CD4-positive, CD25-positive, alpha-beta regulatory T cell (primary cell): ENCODE measurements at regions not wholly inside any gene's neighbourhood (a gene's known extent, or its start where the extent isn't known, plus 50 kb on each side); places are given as distances from the start of the nearest gene placed in this dataset.

Experiments
- ATAC-seq, 2 donors: fragments of 150-1000 bp; cut with Tn5 transposase; one replicate each; pipeline ENCODE4 v1.10.0; 2021; ENCODE audit warnings: low read depth in 2 of 2, moderate number of reproducible peaks in 2 of 2, moderate library complexity in 1 of 2
- DNase-seq, 3 donors: peaks; one replicate each; pipeline versions ENCODE4 v3.0.0 to v3.0.0-alpha.2; 2012 to 2022; ENCODE audit warnings: mixed read lengths in 1 of 3
- H3K27ac ChIP-seq: one replicate; pipeline ENCODE4 v1.7.0; 2013; ENCODE audit warnings: mild to moderate bottlenecking, low read length; ENCODE audit not compliant: insufficient read depth, poor library complexity, severe bottlenecking
- H3K27me3 ChIP-seq: one replicate; pipeline ENCODE4 v1.7.0; 2013; ENCODE audit warnings: low read length; ENCODE audit not compliant: control insufficient read depth, insufficient read depth
- H3K36me3 ChIP-seq: one replicate; pipeline ENCODE4 v1.7.0; 2013; ENCODE audit warnings: mild to moderate bottlenecking, low read length, moderate library complexity; ENCODE audit not compliant: control insufficient read depth, insufficient read depth
- H3K4me1 ChIP-seq: 2 replicates; pipeline ENCODE4 v1.7.0; 2013; ENCODE audit warnings: mild to moderate bottlenecking, low read length; ENCODE audit not compliant: insufficient read depth, control insufficient read depth, poor library complexity, severe bottlenecking
- H3K4me3 ChIP-seq: one replicate; pipeline ENCODE4 v1.7.0; 2013; ENCODE audit warnings: low read depth, mild to moderate bottlenecking, low read length, moderate library complexity
- H3K9me3 ChIP-seq, 2 experiments: 1 replicate in 1 of 2; 2 replicates in 1 of 2; pipeline ENCODE4 v1.7.0; 2013; ENCODE audit warnings: low read length in 2 of 2, mild to moderate bottlenecking in 1 of 2, moderate library complexity in 1 of 2; ENCODE audit not compliant: control insufficient read depth in 2 of 2
- H3K27ac Mint-ChIP-seq, 3 donors: one replicate each; pipeline ENCODE4 v1.8.0; 2020 to 2022; ENCODE audit warnings: mild to moderate bottlenecking in 3 of 3, mixed read lengths in 3 of 3, moderate library complexity in 2 of 3
- H3K27me3 Mint-ChIP-seq: one replicate; pipeline ENCODE4 v1.8.0; 2022; ENCODE audit warnings: mild to moderate bottlenecking, mixed read lengths
- H3K36me3 Mint-ChIP-seq: one replicate; pipeline ENCODE4 v1.8.0; 2020; ENCODE audit warnings: mixed read lengths
- H3K4me1 Mint-ChIP-seq, 4 donors: one replicate each; pipeline ENCODE4 v1.8.0; 2020 to 2022; ENCODE audit warnings: mixed read lengths in 4 of 4, mild to moderate bottlenecking in 1 of 4
- H3K4me3 Mint-ChIP-seq, 4 donors: one replicate each; pipeline ENCODE4 v1.8.0; 2020 to 2022; ENCODE audit warnings: mild to moderate bottlenecking in 4 of 4, mixed read lengths in 4 of 4, moderate library complexity in 3 of 4
- H3K9me3 Mint-ChIP-seq, 7 donors: one replicate each; pipeline ENCODE4 v1.8.0; 2020 to 2022; ENCODE audit warnings: mixed read lengths in 7 of 7, mild to moderate bottlenecking in 3 of 7, moderate library complexity in 2 of 7

GRCh38 chr7:25279705-25280104 lies 51.4 kb upstream of the NPVF start:
- Histone ChIP-seq H3K27me3 (peaks cover 5% of the 10 kb centered on the region), H3K9me3 (no peaks in the 10 kb centered on the region), H3K27ac (no peak overlapping the region), H3K4me1 (no peaks in the 10 kb centered on the region), H3K36me3 (no peaks in the 10 kb centered on the region), H3K4me3 (no peak overlapping the region)
- no peak overlapping the region for H3K27ac Mint-ChIP-seq
- H3K36me3 Mint-ChIP-seq: no peaks in the 10 kb centered on the region
- DNase-seq (no peak), ATAC-seq (no peak)
- peaks cover 0 to 4% (median 0%) of the 10 kb centered on the region in 7 donors for H3K9me3 Mint-ChIP-seq
- H3K27me3 Mint-ChIP-seq: peaks cover 37% of the 10 kb centered on the region
- H3K4me3 Mint-ChIP-seq: no peak overlapping the region
- no peaks in the 10 kb centered on the region for H3K4me1 Mint-ChIP-seq

- peaks cover 38% of the 10 kb centered on the region for H3K27me3 Mint-ChIP-seq
- no peak overlapping the region for H3K4me3 Mint-ChIP-seq
Observed at GRCh38 chr7:25280181-25280580, 51.9 kb upstream of the NPVF start.

GRCh38 chr7:25282194-25282593 lies 53.9 kb upstream of the NPVF start:
- H3K4me3 Mint-ChIP-seq: no peak overlapping the region
- no peaks in the 10 kb centered on the region for H3K36me3 Mint-ChIP-seq
- ATAC-seq: no peak

More at GRCh38 chr7:25280181-25280580, 51.9 kb upstream of the NPVF start:
- H3K9me3 ChIP-seq: no peaks in the 10 kb centered on the region
- no peaks in the 10 kb centered on the region for H3K36me3 ChIP-seq
- ATAC-seq: no peak
- no peak overlapping the region for H3K27ac Mint-ChIP-seq
- H3K4me1 ChIP-seq: no peaks in the 10 kb centered on the region
- no peak for DNase-seq
- H3K4me3 ChIP-seq: no peak overlapping the region
- H3K27me3 ChIP-seq: peaks cover 5% of the 10 kb centered on the region
- H3K27ac ChIP-seq: no peak overlapping the region
- peaks cover 0 to 4% (median 0%) of the 10 kb centered on the region in 7 donors for H3K9me3 Mint-ChIP-seq
- H3K4me1 Mint-ChIP-seq: no peaks in the 10 kb centered on the region
- no peaks in the 10 kb centered on the region for H3K36me3 Mint-ChIP-seq

GRCh38 chr7:25286756-25287155 lies 58.5 kb upstream of the NPVF start:
- no peak overlapping the region for H3K27ac Mint-ChIP-seq
- Histone ChIP-seq H3K27ac (no peak overlapping the region), H3K9me3 (no peaks in the 10 kb centered on the region), H3K4me3 (no peak overlapping the region), H3K4me1 (no peaks in the 10 kb centered on the region), H3K27me3 (peaks cover 6% of the 10 kb centered on the region), H3K36me3 (no peaks in the 10 kb centered on the region)
- no peak overlapping the region for H3K4me3 Mint-ChIP-seq
- ATAC-seq (no peak), DNase-seq (no peak)
- no peaks in the 10 kb centered on the region for H3K4me1 Mint-ChIP-seq
- no peaks in the 10 kb centered on the region for H3K36me3 Mint-ChIP-seq
- H3K27me3 Mint-ChIP-seq: peaks cover 24% of the 10 kb centered on the region
- H3K9me3 Mint-ChIP-seq: no peaks in the 10 kb centered on the region

More at GRCh38 chr7:25282194-25282593, 53.9 kb upstream of the NPVF start:
- H3K4me1 Mint-ChIP-seq: no peaks in the 10 kb centered on the region
- no peaks in the 10 kb centered on the region for H3K4me1 ChIP-seq
- no peaks in the 10 kb centered on the region for H3K9me3 ChIP-seq
- DNase-seq: no peak
- H3K27ac ChIP-seq: no peak overlapping the region
- H3K27me3 ChIP-seq: peaks cover 4% of the 10 kb centered on the region
- H3K27ac Mint-ChIP-seq: no peak overlapping the region
- H3K4me3 ChIP-seq: no peak overlapping the region
- H3K9me3 Mint-ChIP-seq: peaks cover 0 to 4% (median 0%) of the 10 kb centered on the region in 7 donors
- H3K27me3 Mint-ChIP-seq: peaks cover 34% of the 10 kb centered on the region
- no peaks in the 10 kb centered on the region for H3K36me3 ChIP-seq

- peaks cover 24% of the 10 kb centered on the region for H3K27me3 Mint-ChIP-seq
- ATAC-seq (no peak), DNase-seq (no peak)
- H3K9me3 ChIP-seq: no peaks in the 10 kb centered on the region
- H3K4me1 Mint-ChIP-seq: no peaks in the 10 kb centered on the region
- no peak overlapping the region for H3K27ac ChIP-seq
- H3K4me1 ChIP-seq: no peaks in the 10 kb centered on the region
- H3K36me3 ChIP-seq: no peaks in the 10 kb centered on the region
- no peaks in the 10 kb centered on the region for H3K9me3 Mint-ChIP-seq
- H3K4me3 ChIP-seq: no peak overlapping the region
- no peak overlapping the region for H3K4me3 Mint-ChIP-seq
- H3K36me3 Mint-ChIP-seq: no peaks in the 10 kb centered on the region
- H3K27ac Mint-ChIP-seq: no peak overlapping the region
- peaks cover 6% of the 10 kb centered on the region for H3K27me3 ChIP-seq
Observed at GRCh38 chr7:25287291-25287690, 59.0 kb upstream of the NPVF start.

GRCh38 chr7:25288556-25289307 lies 60.4 kb upstream of the NPVF start:
- DNase-seq (no peak), ATAC-seq (no peak)
- H3K36me3 Mint-ChIP-seq: no peaks in the 10 kb centered on the region
- Histone ChIP-seq H3K36me3 (no peaks in the 10 kb centered on the region), H3K27ac (no peak overlapping the region), H3K4me3 (no peak overlapping the region), H3K4me1 (no peaks in the 10 kb centered on the region), H3K9me3 (no peaks in the 10 kb centered on the region), H3K27me3 (peaks cover 6% of the 10 kb centered on the region)
- H3K4me1 Mint-ChIP-seq: no peaks in the 10 kb centered on the region
- no peaks in the 10 kb centered on the region for H3K9me3 Mint-ChIP-seq
- H3K4me3 Mint-ChIP-seq: no peak overlapping the region
- H3K27ac Mint-ChIP-seq: peak overlapping the region in 1 of 3 donors; percentile 32
- peaks cover 14% of the 10 kb centered on the region for H3K27me3 Mint-ChIP-seq

GRCh38 chr7:25289518-25289917 lies 61.2 kb upstream of the NPVF start:
- Mint-ChIP-seq H3K4me3 (no peak overlapping the region), H3K27ac (no peak overlapping the region), H3K9me3 (no peaks in the 10 kb centered on the region), H3K27me3 (peaks cover 9% of the 10 kb centered on the region), H3K36me3 (no peaks in the 10 kb centered on the region), H3K4me1 (no peaks in the 10 kb centered on the region)
- peaks cover 6% of the 10 kb centered on the region for H3K27me3 ChIP-seq
- ATAC-seq (no peak), DNase-seq (no peak)
- no peak overlapping the region for H3K4me3 ChIP-seq
- H3K4me1 ChIP-seq: no peaks in the 10 kb centered on the region
- no peak overlapping the region for H3K27ac ChIP-seq
- H3K36me3 ChIP-seq: no peaks in the 10 kb centered on the region
- H3K9me3 ChIP-seq: no peaks in the 10 kb centered on the region

GRCh38 chr7:25294624-25295023 lies 66.3 kb upstream of the NPVF start:
- no peak overlapping the region for H3K27ac Mint-ChIP-seq
- no peak for ATAC-seq
- Histone ChIP-seq H3K27me3 (peaks cover 4% of the 10 kb centered on the region), H3K4me1 (no peaks in the 10 kb centered on the region), H3K36me3 (no peaks in the 10 kb centered on the region), H3K9me3 (no peaks in the 10 kb centered on the region), H3K4me3 (no peak overlapping the region), H3K27ac (no peak overlapping the region)
- no peak for DNase-seq
- H3K4me3 Mint-ChIP-seq: no peak overlapping the region
- no peaks in the 10 kb centered on the region for H3K36me3 Mint-ChIP-seq
- H3K9me3 Mint-ChIP-seq: no peaks in the 10 kb centered on the region
- peaks cover 12% of the 10 kb centered on the region for H3K27me3 Mint-ChIP-seq
- no peaks in the 10 kb centered on the region for H3K4me1 Mint-ChIP-seq
